ENCODE measurements at regions not wholly inside any gene's neighbourhood (a gene's known extent, or its start where the extent isn't known, plus 50 kb on each side); places are given as distances from the start of the nearest gene placed in this dataset.

GRCh38 chr10:128576943-128577670, 450.9 kb upstream of the MKI67 start:
- TF ChIP-seq CTCF (IDR thresholded peaks at IDR 0.05; ENCODE audit: low read depth, low read length, poor library complexity, severe bottlenecking) (no peak), EZH2phosphoT487 (IDR thresholded peaks at IDR 0.05; ENCODE audit: borderline replicate concordance, low read length) (no peak)

Data from DOHH2 (cell line).